H1 (cell line): ENCODE measurements at regions not wholly inside any gene's neighbourhood (a gene's known extent, or its start where the extent isn't known, plus 50 kb on each side); places are given as distances from the start of the nearest gene placed in this dataset.

Experiments
- CTCF ChIA-PET: fragments of 300-600 bp; sonication (Branson Sonifier 250); formaldehyde crosslinking; loops from one replicate; lab custom pipeline; 2021; ENCODE audit not compliant: partially characterized antibody; lab: Charles Lee
- POLR2A ChIA-PET: fragments of 300-600 bp; sonication (Branson Sonifier 250); formaldehyde crosslinking; loops from one replicate; lab custom pipeline; 2021; ENCODE audit warnings: inconsistent platforms; ENCODE audit not compliant: partially characterized antibody; lab: Charles Lee
- DNase-seq, 2 experiments: peaks; one replicate each; pipeline versions ENCODE4 v3.0.0 to v3.0.0-alpha.2; 2010 to 2022; ENCODE audit warnings: low spot score in 2 of 2, low read depth in 1 of 2, mixed read lengths in 1 of 2
- FAIRE-seq: peaks from 2 replicates; lab custom pipeline; 2011; peaks lifted over from hg19 to GRCh38; lab: Jason Lieb, UNC
- H2AFZ ChIP-seq: 2 replicates; pipeline ENCODE4 v1.8.1; 2012; ENCODE audit warnings: low read length, inconsistent platforms
- H2AK5ac ChIP-seq: 2 replicates; pipeline ENCODE4 v1.6.1; 2013; ENCODE audit warnings: low read depth, low read length
- H2BK120ac ChIP-seq: replicated peaks from 2 replicates; pipeline ENCODE3; 2013; ENCODE audit warnings: low read depth, low read length, inconsistent platforms
- H2BK12ac ChIP-seq: 2 replicates; pipeline ENCODE4 v1.6.1; 2013; ENCODE audit warnings: low read depth, low read length
- H2BK15ac ChIP-seq: 2 replicates; pipeline ENCODE4 v1.6.1; 2013; ENCODE audit warnings: low read length
- H2BK20ac ChIP-seq: 2 replicates; pipeline ENCODE4 v1.6.1; 2013; ENCODE audit warnings: low read length
- H2BK5ac ChIP-seq: 2 replicates; pipeline ENCODE4 v1.6.1; 2013; ENCODE audit warnings: low read depth, low read length
- H3K14ac ChIP-seq: 2 replicates; pipeline ENCODE4 v1.6.1; 2013; ENCODE audit warnings: inconsistent platforms; ENCODE audit not compliant: insufficient read length
- H3K18ac ChIP-seq: 2 replicates; pipeline ENCODE4 v1.6.1; 2013; ENCODE audit warnings: low read length; ENCODE audit errors: extremely low read depth
- H3K23ac ChIP-seq: 2 replicates; pipeline ENCODE4 v1.6.1; 2013; ENCODE audit warnings: inconsistent platforms; ENCODE audit not compliant: insufficient read length
- H3K23me2 ChIP-seq: 2 replicates; pipeline ENCODE4 v1.6.1; 2013; ENCODE audit warnings: low read depth, low read length
- H3K27ac ChIP-seq: 2 replicates; pipeline ENCODE4 v1.6.1; 2011; ENCODE audit warnings: low read depth, low read length, inconsistent platforms
- H3K27me3 ChIP-seq, 4 experiments: replicated peaks in 1 of 4; 1 replicate in 1 of 4; 2 replicates in 3 of 4; pipeline versions ENCODE4 v1.6.1 to v1.8.1; 2011 to 2013; ENCODE audit warnings: low read length in 3 of 4, mild to moderate bottlenecking in 3 of 4, inconsistent platforms in 2 of 4, mixed read lengths in 2 of 4, moderate library complexity in 1 of 4; ENCODE audit not compliant: control insufficient read depth in 3 of 4, insufficient read depth in 3 of 4; ENCODE audit errors: extremely low read depth in 1 of 4
- H3K36me3 ChIP-seq, 4 experiments: 2 replicates each; pipeline versions ENCODE4 v1.6.1 to v1.8.1; 2011 to 2013; ENCODE audit warnings: mild to moderate bottlenecking in 4 of 4, low read length in 3 of 4, moderate library complexity in 2 of 4, control low read depth in 1 of 4, inconsistent platforms in 1 of 4; ENCODE audit not compliant: insufficient read depth in 4 of 4, control insufficient read depth in 2 of 4
- H3K4ac ChIP-seq: replicated peaks from 2 replicates; pipeline ENCODE3; 2013; ENCODE audit warnings: low read length, low read depth, mixed read lengths, inconsistent platforms; ENCODE audit not compliant: insufficient read length
- H3K4me1 ChIP-seq, 4 experiments: replicated peaks in 1 of 4; 1 replicate in 1 of 4; 2 replicates in 3 of 4; pipeline versions ENCODE4 v1.6.1 to v1.8.1; 2011 to 2013; ENCODE audit warnings: low read length in 3 of 4, inconsistent platforms in 2 of 4, mixed read lengths in 1 of 4; ENCODE audit not compliant: insufficient read depth in 4 of 4, control insufficient read depth in 3 of 4
- H3K4me2 ChIP-seq, 2 experiments: 2 replicates each; pipeline versions ENCODE4 v1.6.1 to v1.8.1; 2011 to 2013; ENCODE audit warnings: low read depth in 2 of 2, low read length in 2 of 2, control low read depth in 1 of 2, inconsistent platforms in 1 of 2, mild to moderate bottlenecking in 1 of 2; ENCODE audit not compliant: insufficient read depth in 1 of 2
- H3K4me3 ChIP-seq, 4 experiments: fragments of 200-600, 300-600 bp in 1 of 4; sonication (generic), shearing (Covaris generic), sonication (Bioruptor Twin) in 1 of 4; 2 replicates each; pipeline versions ENCODE4 v1.5.1 to v1.8.1; 2011 to 2016; ENCODE audit warnings: low read length in 4 of 4, low read depth in 3 of 4, control low read depth in 2 of 4, inconsistent platforms in 2 of 4, mild to moderate bottlenecking in 2 of 4, mixed read lengths in 1 of 4, moderate library complexity in 1 of 4; ENCODE audit not compliant: insufficient read depth in 2 of 4; ENCODE audit errors: extremely low read depth in 1 of 4
- H3K56ac ChIP-seq: replicated peaks from 2 replicates; pipeline ENCODE3; 2013; ENCODE audit warnings: low read depth, mild to moderate bottlenecking, mixed read lengths, low read length, inconsistent platforms; ENCODE audit not compliant: insufficient read length
- H3K79me1 ChIP-seq: 2 replicates; pipeline ENCODE4 v1.6.1; 2013; ENCODE audit warnings: low read depth, low read length, control low read depth
- H3K79me2 ChIP-seq, 2 experiments: 2 replicates each; pipeline versions ENCODE4 v1.6.1 to v1.8.1; 2012 to 2013; ENCODE audit warnings: low read length in 2 of 2, mild to moderate bottlenecking in 2 of 2, inconsistent platforms in 1 of 2; ENCODE audit not compliant: insufficient read depth in 2 of 2, control insufficient read depth in 1 of 2
- H3K9ac ChIP-seq, 4 experiments: replicated peaks in 1 of 4; 1 replicate in 1 of 4; 2 replicates in 3 of 4; pipeline versions ENCODE4 v1.6.1 to v1.8.1; 2011 to 2013; ENCODE audit warnings: low read depth in 3 of 4, low read length in 3 of 4, control low read depth in 2 of 4, mild to moderate bottlenecking in 2 of 4, moderate library complexity in 2 of 4, inconsistent platforms in 1 of 4; ENCODE audit errors: extremely low read depth in 1 of 4
- H3K9me3 ChIP-seq, 2 experiments: 2 replicates each; pipeline versions ENCODE4 v1.6.1 to v1.8.1; 2012 to 2013; ENCODE audit warnings: mild to moderate bottlenecking in 2 of 2, moderate library complexity in 2 of 2, control low read depth in 1 of 2, inconsistent platforms in 1 of 2, low read depth in 1 of 2, low read length in 1 of 2, mixed read lengths in 1 of 2; ENCODE audit not compliant: insufficient read depth in 2 of 2
- H4K20me1 ChIP-seq, 2 experiments: replicated peaks in 1 of 2; 2 replicates each; pipeline versions ENCODE3 to v1.8.1; 2011 to 2013; ENCODE audit warnings: inconsistent platforms in 2 of 2, low read length in 2 of 2, mild to moderate bottlenecking in 1 of 2; ENCODE audit not compliant: insufficient read depth in 2 of 2, control insufficient read depth in 1 of 2
- H4K5ac ChIP-seq: 2 replicates; pipeline ENCODE4 v1.6.1; 2013; ENCODE audit warnings: low read length, low read depth, mixed read lengths, inconsistent platforms; ENCODE audit not compliant: insufficient read length
- H4K8ac ChIP-seq: 2 replicates; pipeline ENCODE4 v1.8.0; 2013; ENCODE audit warnings: mild to moderate bottlenecking, moderate library complexity, low read length, inconsistent platforms; ENCODE audit not compliant: insufficient read depth; ENCODE audit errors: extremely low read depth
- H4K91ac ChIP-seq: replicated peaks from 2 replicates; pipeline ENCODE3; 2013; ENCODE audit warnings: low read length, mixed read lengths, inconsistent platforms; ENCODE audit not compliant: insufficient read length
- CBX5 ChIP-seq: fragments of 300-800, 300-1000 bp; sonication (generic); IDR thresholded peaks from 2 replicates; pipeline ENCODE4 v1.7.1; 2016; ENCODE audit warnings: antibody characterized with exemption, low read length, low read depth
- CBX8 ChIP-seq: fragments of 300-800, 300-1000 bp; sonication (generic); IDR thresholded peaks from 2 replicates; pipeline ENCODE4 v1.7.1; 2016; ENCODE audit warnings: low read depth, low read length, borderline replicate concordance
- EP300 ChIP-seq, 2 experiments: IDR thresholded peaks; 1 replicate in 1 of 2; 2 replicates in 1 of 2; pipeline ENCODE4 v1.6.1; 2011 to 2012; ENCODE audit warnings: low read depth in 2 of 2, low read length in 2 of 2, mild to moderate bottlenecking in 2 of 2, borderline replicate concordance in 1 of 2, inconsistent platforms in 1 of 2, moderate library complexity in 1 of 2
- FOSL1 ChIP-seq: IDR thresholded peaks from 2 replicates; pipeline ENCODE4 v1.6.1; 2011; ENCODE audit warnings: mild to moderate bottlenecking, low read depth, low read length, moderate library complexity; ENCODE audit not compliant: insufficient read depth
- JUN ChIP-seq: IDR thresholded peaks from 2 replicates; pipeline ENCODE4 v1.6.1; 2011; ENCODE audit warnings: low read depth, mild to moderate bottlenecking, improper control_type of control experiment, low read length
- JUND ChIP-seq: IDR thresholded peaks from 2 replicates; pipeline ENCODE4 v1.6.1; 2011; ENCODE audit warnings: mild to moderate bottlenecking, improper control_type of control experiment, low read length
- MAFK ChIP-seq: IDR thresholded peaks from 2 replicates; pipeline ENCODE4 v1.6.1; 2012; ENCODE audit warnings: low read depth, mild to moderate bottlenecking, improper control_type of control experiment, low read length
- POU5F1 ChIP-seq: IDR thresholded peaks from 2 replicates; pipeline ENCODE4 v1.6.1; 2011; ENCODE audit warnings: low read depth, mild to moderate bottlenecking, low read length, moderate library complexity
- RAD21 ChIP-seq, 2 experiments: IDR thresholded peaks in 1 of 2; conservative IDR thresholded peaks in 1 of 2; 2 replicates each; pipeline ENCODE4 v1.6.1; 2011; ENCODE audit warnings: low read depth in 2 of 2, low read length in 2 of 2, improper control_type of control experiment in 1 of 2, inconsistent platforms in 1 of 2, mild to moderate bottlenecking in 1 of 2, moderate library complexity in 1 of 2
- SIRT6 ChIP-seq: IDR thresholded peaks from one replicate; pipeline ENCODE4 v1.7.1; 2012; ENCODE audit warnings: low read length, inconsistent platforms
- TAF1 ChIP-seq: IDR thresholded peaks from 2 replicates; pipeline ENCODE4 v1.6.1; 2011; ENCODE audit warnings: mild to moderate bottlenecking, low read depth, low read length
- USF2 ChIP-seq: IDR thresholded peaks from 2 replicates; pipeline ENCODE4 v1.6.1; 2011; ENCODE audit warnings: low read length, improper control_type of control experiment
- WGBS, 2 experiments: shearing (Covaris generic) in 1 of 2; methylation state at CpG; one replicate each; pipeline versions ENCODE4 v1.1.6 to v1.1.7; 2013 to 2015; ENCODE audit warnings: low lambda C conversion rate in 2 of 2, mixed read lengths in 2 of 2, inconsistent platforms in 1 of 2, low coverage in 1 of 2, missing lambda C conversion rate in 1 of 2; ENCODE audit not compliant: insufficient replicate concordance in 2 of 2, insufficient coverage in 1 of 2, insufficient read length in 1 of 2; ENCODE audit errors: extremely low coverage in 1 of 2, missing lambda C conversion rate in 1 of 2; 5-methylcytosine and 5-hydroxymethylcytosine counted together

DNA sequence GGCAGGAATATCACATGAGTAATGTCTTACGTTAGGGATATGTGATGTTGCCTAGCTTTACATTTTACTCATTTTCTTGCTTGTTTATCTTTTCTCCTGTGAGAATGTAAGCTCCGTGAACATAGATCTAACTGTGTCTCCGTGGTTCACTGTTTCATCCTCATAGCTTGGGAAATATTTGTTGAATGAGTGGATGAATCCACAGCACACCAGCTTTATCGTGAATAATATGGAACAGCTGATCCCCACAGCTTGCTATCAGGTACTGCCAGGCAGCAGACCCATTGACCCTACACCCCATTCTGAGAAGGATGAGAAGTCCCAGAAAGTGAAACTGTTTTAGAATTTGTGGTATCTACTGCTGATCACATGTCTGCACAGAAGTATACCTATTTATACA, 106.8 kb upstream of the FBN2 start:
- Histone ChIP-seq H2BK15ac (no peak overlapping the region), H3K9ac (no peak overlapping the region), H4K5ac (no peak overlapping the region), H4K8ac (no peak overlapping the region), H3K18ac (no peak overlapping the region), H3K79me2 (no peaks in the 10 kb centered on the region), H2AFZ (0 out of 2 replicates have a peak overlapping the region, but pooled peaks have one; percentile 59), H3K27me3 (no peaks in the 10 kb centered on the region), H3K23ac (no peak overlapping the region), H2BK12ac (no peak overlapping the region), H3K14ac (no peak overlapping the region), H3K4me3 (no peak overlapping the region), H3K9me3 (no peaks in the 10 kb centered on the region), H3K4me1 (no peaks in the 10 kb centered on the region), H3K27ac (no peak overlapping the region), H3K23me2 (no peaks in the 10 kb centered on the region; the same call in 1 of the 2 replicates), H4K20me1 (no peaks in the 10 kb centered on the region), H3K36me3 (no peaks in the 10 kb centered on the region), H4K91ac (no peak overlapping the region), H2AK5ac (no peak overlapping the region), H2BK20ac (no peak overlapping the region), H3K4me2 (no peak overlapping the region), H3K79me1 (no peaks in the 10 kb centered on the region), H3K4ac (no peak overlapping the region), H2BK120ac (no peak overlapping the region), H2BK5ac (no peak overlapping the region), H3K56ac (no peak overlapping the region)
- no peak for DNase-seq
- CTCF ChIA-PET = interaction anchor here (0.5 to 1.3 kb wide), 3 partner anchors 12 to 134 kb away, joined by 3 to 4 read pairs (median 3); no protein-coding TSS in a partner anchor
- WGBS, 2 experiments = 77% methylated on average over 4 of the region's 4 CpGs; no CpG with 5 or more reads in 1 of the 2 experiments
- TF ChIP-seq RAD21 (IDR thresholded peaks at IDR 0.05 in 1 of 2, conservative IDR thresholded peaks at IDR 0.05 in 1 of 2; ENCODE audit: low read depth in 2 of 2, low read length in 2 of 2) (no peak), USF2 (no peak), JUN (no peak), TAF1 (no peak), MAFK (no peak), EP300 (IDR thresholded peaks at IDR 0.05; ENCODE audit: borderline replicate concordance in 1 of 2, low read depth in 2 of 2, low read length in 2 of 2) (no peak), POU5F1 (no peak), FOSL1 (no peak), SIRT6 (no peak), JUND (no peak), CBX5 (no peak), CBX8 (no peak)
- POLR2A ChIA-PET = no interaction called here
- no peak for FAIRE-seq
